HG03135 (cell line): ENCODE measurements at regions not wholly inside any gene's neighbourhood (a gene's known extent, or its start where the extent isn't known, plus 50 kb on each side); places are given as distances from the start of the nearest gene placed in this dataset.
"Not testable (repeated sequence)": the region's sequence is repeated elsewhere in the genome, so short reads cannot be mapped to it uniquely, and the experiment has no call there.

Source experiments
- ATAC-seq: cut with Tn5 transposase; IDR thresholded peaks from one replicate; pipeline ENCODE4 v1.9.1; 2021; ENCODE audit warnings: mild to moderate bottlenecking, moderate library complexity; ENCODE audit not compliant: unreplicated experiment

DNA sequence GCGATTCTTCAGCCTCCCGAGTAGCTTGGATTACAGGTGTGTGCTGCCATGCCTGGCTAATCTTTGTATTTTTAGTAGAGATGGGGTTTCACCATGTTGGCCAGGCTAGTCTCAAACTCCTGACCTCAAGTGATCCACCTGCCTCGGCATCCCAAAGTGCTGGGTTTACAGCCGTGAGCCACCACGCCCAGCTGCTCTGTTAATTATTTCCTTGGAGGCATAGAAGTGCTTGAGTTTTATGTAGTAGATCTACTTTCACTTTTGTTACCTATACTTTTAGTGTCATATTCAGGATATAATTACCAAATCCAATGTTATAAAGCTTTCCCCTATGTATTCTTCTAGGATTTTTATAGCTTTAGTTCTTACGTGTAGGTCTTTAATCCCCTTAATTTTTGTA lies 1093.0 kb downstream of the GATA3 start:
- no peak for ATAC-seq

DNA sequence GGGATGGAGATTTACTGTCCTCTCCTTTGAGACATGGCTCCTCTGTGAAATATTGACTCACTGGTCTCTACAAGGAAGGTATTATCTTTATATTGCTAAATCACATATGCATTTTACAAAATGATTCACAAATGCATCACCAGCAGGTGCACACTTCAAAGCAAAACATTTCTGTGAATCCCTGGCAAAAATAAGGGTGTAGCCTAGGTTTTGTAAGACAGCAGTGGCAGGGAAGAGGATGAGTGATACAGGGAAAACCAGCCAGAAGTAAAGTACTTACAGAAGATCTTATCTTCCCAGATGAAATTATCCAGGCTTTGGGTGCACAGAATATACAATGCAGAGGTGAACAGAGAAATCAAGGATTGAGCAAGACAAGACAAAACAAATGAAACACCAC lies 1094.6 kb downstream of the GATA3 start:
- ATAC-seq: no peak

GRCh38 chr10:9153057-9153456 lies 1098.6 kb downstream of the GATA3 start:
- not testable (repeated sequence) for ATAC-seq

DNA sequence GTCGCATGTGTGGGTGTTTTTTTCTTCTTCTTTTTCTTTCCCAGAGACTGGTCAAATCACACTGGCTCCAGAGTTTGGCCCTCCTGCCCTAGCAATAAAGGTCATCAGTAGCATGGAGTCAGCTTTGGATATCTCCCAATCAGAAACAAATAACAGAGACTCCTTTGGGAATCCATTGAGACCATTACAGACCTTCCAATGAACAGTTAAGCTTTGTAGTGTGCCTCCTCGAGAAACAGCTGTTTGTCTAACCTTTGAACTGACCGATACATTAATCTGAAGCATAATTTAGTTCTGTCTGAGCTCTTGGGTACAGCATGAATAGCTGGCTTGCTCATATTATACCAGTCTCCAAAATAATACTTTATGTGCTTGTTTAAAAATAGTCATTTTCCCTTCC lies 1103.2 kb downstream of the GATA3 start:
- ATAC-seq: no peak

GRCh38 chr10:9158675-9159074 lies 1104.2 kb downstream of the GATA3 start:
- ATAC-seq: no peak

DNA sequence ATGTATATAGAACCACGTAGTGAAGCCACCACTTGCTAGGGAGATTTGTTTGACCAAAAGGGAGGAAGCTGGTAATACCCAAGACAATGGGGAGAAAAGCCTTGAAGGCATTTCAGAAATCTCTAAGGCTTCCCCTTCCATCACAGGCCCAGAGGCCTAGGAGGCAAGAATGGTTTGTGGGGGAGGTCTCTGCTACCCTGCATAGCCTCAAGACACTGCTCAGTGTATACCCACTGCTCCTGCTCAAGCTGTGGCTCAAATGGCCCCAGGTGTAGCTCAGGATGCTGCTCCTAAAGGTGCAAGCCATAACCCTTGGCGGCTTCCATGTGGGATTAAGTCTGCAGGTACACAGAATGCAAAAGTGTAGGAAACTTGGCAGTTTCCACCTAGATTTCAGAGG lies 1105.8 kb downstream of the GATA3 start:
- no peak for ATAC-seq

- no peak for ATAC-seq
Measured at GRCh38 chr10:9163699-9164098, 1109.2 kb downstream of the GATA3 start.

GRCh38 chr10:9166770-9167169 lies 1112.3 kb downstream of the GATA3 start:
- ATAC-seq: no peak

DNA sequence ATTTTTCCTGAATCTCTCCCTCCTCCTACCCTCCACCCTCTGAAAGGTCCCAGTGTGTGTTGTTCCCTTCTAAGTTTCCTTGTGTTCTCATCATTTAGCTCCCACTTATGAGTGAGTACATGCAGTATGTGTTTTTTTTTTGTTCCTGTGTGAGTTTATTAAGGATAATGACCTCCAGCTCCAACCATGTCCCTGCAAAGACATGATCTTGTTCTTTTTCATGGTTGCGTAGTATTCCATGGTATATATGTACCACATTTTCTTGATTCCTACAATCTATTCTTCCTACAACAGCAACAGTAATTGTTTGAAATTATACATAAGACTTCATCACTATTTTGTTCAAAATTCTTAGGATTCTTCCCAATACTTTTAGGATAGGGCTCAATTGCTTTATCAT lies 1117.8 kb downstream of the GATA3 start:
- no peak for ATAC-seq

- ATAC-seq: no peak
Measured at GRCh38 chr10:9175200-9175599, 1120.7 kb downstream of the GATA3 start.

DNA sequence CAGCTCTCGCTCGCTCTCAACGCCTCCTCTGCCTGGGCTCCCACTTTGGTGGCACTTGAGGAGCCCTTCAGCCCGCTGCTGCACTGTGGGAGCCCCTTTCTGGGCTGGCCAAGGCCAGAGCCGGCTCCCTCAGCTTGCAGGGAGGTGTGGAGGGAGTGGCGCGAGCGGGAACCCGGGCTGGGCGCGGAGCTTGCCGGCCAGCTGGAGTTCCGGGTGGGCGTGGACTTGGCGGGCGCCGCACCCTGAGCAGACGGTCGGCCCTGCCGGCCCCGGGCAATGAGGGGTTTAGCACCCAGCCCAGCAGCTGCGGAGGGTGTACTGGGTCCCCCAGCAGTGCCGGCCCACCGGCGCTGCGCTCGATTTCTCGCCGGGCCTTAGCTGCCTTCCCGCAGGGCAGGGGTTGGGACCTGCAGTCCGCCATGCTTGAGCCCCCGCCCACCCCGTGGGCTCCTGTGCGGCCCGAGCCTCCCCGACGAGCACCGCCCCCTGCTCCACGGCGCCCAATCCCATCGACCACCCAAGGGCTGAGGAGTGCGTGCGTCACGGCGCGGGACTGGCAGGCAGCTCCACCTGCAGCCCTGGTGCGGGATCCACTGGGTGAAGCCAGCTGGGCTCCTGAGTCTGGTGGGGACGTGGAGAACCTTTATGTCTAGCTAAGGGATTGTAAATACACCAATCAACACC lies 1128.9 kb downstream of the GATA3 start:
- not testable (repeated sequence) for ATAC-seq

DNA sequence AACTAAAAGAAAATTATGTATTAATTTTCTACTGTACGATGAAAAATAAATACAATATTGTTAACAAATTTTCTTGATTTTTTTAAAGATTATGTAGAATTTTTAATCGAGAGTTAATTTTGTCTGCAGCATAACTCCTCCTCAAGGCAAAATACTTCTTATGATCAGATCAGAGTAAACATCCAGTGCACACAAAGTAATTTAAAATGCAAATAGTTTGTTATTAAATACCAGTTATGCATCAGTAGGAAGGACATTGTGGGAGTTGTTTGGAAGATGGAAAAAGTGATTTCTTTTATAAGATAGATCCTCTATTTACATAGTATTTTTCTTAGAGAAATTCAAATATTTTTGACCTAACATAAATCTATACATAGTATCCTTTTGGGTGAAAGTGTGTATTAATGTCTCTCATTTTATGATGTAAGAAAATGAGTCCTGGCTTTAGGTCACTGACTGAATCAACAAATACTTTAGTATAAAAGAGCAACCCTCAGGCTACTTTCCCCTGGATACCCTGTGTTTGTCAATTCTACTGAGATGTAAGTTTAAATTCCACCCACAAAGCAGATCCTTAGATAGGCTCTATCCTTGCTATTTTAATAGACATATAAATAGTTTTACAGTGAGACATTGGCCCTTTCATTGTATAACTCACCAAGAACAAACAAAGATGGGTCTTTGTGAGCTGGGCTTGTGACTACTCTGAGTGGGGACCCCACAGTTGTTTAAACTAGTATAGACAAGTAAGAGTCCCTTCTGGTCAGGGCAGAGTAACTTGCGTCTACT lies 1133.7 kb downstream of the GATA3 start:
- no peak for ATAC-seq

GRCh38 chr10:9189448-9189847 lies 1135.0 kb downstream of the GATA3 start:
- ATAC-seq: no peak

DNA sequence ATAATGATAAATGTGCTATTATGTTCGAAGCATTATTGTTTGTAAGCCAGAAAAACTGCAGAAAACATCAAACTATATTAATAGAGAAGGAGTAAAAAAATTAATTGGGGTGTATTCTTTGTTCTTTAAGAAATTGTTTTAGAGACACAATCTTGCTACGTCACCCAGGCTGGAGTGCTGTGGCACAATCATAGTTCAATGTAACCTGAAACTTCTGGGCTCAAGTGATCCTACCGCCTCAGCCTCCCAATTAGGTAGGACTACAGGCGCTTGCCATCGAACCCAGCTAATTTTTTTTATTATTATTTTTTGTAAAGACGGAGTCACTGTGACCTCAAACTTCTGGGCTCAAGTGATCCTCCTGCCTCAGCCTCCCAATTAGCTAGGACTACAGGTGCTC lies 1138.6 kb downstream of the GATA3 start:
- no peak for ATAC-seq

- ATAC-seq: no peak
Measured at GRCh38 chr10:9195385-9195784, 1140.9 kb downstream of the GATA3 start.

- no peak for ATAC-seq
Measured at GRCh38 chr10:9198611-9199010, 1144.1 kb downstream of the GATA3 start.

DNA sequence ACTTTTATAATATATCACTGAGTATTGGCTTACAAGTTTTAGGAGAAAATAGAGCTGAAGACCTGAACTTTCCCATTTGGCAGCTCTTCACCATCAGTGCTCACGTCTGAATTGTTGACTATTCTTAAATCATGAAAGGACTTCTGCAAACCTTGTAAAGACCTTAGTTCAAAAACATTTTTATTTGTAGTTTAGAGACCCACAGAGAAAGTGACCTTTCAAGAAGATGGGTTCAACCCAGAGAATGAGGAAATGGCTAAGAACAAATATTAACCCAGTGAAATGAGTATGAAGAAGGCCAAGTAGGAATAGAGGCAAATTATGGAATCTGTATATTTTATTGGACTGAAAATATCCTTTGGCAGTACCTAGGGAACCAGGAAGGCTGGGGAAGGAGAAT lies 1151.1 kb downstream of the GATA3 start:
- ATAC-seq: no peak

- peak; percentile 73 for ATAC-seq
Measured at GRCh38 chr10:9209105-9209798, 1154.8 kb downstream of the GATA3 start.

DNA sequence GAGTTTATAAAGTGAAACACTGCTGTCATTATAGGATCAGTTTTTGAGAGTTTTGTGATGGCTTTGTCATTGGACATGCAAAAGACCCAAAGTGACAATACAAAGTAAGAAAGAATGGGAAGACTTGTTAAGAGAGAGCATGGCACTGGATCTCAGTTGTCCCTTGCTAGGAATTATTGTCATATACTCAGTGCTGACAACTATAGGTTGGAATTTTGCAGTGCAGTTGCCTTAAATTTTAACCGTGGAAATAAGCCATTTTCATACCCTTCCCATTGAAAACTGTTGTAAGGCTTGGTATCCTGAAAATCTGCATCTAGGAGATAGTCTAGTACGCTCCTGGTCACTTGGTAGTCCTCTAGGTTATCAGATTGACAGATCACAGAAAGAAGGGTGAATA lies 1156.7 kb downstream of the GATA3 start:
- no peak for ATAC-seq

- ATAC-seq: no peak
Measured at GRCh38 chr10:9214618-9215017, 1160.1 kb downstream of the GATA3 start.

DNA sequence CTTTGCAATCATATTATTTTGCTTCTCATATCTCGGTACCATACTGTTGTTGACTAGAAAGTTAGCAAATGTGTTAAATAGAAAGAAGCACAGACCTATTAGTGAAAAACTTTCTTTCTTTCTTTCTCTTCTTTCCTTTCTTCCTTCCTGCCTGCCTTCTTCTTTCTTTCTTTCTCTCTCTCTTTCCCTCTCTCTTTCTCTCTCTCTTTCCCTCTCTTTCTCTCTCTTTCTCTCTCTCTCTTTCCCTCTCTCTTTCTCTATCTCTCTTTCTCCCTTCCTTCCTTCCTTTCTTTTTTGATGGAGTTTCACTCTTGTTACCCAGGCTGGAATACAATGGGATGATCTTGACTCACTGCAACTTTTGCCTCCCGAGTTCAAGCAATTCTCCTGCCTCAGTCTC lies 1160.6 kb downstream of the GATA3 start:
- ATAC-seq: no peak

DNA sequence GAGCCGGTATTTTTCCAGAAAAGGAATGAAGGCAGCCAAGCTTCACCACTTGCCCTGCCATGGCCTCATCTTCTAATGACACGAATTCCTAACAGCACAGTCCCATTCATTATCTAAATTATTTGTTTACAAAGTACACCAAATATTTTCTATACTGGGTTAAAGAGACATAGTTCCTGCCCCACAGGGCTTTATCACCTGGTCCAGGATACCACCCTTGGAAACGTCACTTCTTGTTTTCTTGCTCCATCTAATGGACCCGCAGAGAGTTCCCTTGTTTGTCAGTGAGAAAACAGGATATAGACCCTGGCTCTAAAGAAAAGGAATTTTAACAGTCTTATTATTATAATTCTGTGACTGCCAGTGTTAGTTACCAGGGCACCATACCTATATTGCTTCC lies 1165.4 kb downstream of the GATA3 start:
- ATAC-seq: no peak
